Ecto neural progenitor cell (in vitro differentiated cells): ENCODE measurements at regions not wholly inside any gene's neighbourhood (a gene's known extent, or its start where the extent isn't known, plus 50 kb on each side); places are given as distances from the start of the nearest gene placed in this dataset.

Experiments
- DNase-seq: peaks from one replicate; pipeline ENCODE4 v3.0.0-alpha.2; 2018; ENCODE audit warnings: low spot score

DNA sequence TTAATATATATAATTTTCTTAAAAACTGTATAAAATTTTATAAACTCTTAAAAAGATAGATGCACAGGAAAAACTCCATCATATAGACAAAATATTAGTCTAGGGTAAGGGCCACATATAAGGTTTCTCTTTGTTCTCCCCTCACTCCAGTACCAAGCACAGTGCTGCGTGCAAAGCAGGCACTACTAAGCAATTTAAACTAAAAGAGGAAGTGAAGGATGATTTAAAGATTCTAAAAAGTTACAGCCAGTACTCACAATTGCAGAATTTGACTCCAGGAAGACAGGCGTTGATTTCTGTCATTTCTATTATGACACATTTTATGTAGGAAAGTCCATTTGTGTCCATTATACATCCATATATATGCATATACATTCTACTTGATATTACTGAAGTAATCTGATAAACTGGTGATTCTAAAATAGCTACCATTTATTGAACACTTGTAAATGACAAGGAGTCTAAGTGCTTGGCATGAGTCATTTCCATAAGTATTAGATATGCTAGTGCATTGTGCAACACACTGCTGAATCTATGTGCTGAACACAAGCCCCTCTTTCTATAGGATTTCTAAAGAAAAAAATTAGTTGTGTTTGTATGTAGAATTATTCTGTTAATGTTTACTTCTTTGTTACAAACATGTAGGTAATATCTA, 785.5 kb upstream of the ARRDC4 start:
- no peak for DNase-seq

- no peak for DNase-seq
Observed at GRCh38 chr15:97177151-97177577, 783.3 kb upstream of the ARRDC4 start.

DNA sequence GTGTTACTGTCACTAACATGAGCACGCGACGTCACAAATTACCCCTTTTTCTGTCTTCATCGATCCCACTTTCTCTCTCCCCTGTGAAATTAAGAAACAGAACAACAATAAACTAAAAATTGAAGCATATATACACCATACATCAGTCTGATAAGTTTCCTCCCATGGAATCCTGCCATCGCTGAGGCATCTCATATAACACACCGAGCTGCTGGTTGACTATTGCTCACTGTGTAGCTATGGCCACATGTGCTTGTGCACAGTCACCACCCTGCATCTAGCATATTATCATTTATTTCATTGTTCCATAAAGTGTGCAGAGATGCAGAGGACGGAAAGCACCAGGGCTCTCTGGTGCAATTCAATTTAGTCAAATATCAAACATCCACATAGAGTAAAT, 777.9 kb upstream of the ARRDC4 start:
- DNase-seq, result no peak

- DNase-seq, result no peak
Observed at GRCh38 chr15:97189162-97189780, 771.2 kb upstream of the ARRDC4 start.

- no peak for DNase-seq
Observed at GRCh38 chr15:97194750-97195149, 765.8 kb upstream of the ARRDC4 start.

DNA sequence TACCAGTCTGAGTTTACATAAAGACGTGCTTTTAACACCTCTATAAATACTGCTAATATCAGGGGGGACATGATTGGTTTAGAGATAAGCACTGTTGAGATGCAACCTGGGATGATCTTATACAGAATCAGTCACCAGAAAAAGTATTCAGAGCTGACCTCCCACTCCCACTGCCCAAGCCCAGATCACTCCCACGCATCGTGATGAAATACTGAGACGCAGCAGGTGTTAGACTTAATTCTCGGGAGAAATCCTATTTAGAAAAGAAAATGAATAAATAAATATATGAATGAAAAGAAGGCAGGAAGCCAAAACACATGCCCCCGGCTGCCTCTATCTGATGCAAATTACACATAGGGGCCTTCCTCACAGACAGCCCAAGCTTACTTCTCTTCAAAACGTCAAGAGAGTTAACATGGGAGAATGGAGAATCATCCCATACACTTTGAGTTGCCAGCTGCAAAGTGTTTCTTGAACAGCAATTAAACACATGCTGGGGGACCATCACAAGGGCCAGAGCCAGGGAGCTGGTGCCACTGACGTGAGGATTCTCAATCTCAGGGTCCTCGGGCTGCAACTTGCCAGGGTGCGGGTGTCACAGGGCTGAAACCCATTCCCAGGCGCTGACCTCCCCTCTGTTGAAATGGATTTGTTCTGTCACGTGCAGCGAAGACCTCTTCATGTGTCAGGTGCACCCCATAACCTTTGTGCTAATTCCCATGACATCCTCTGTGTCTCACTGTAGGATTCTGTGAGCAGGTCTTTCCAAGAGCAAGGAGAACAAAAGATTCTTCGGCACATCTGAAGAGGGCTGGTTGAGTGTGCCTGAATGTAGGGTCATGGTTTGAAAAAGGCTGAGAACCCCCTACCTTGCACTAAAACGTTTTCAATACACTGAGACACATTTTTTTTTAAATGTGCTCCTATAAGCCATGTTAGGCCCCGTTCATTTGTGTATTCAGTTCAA, 764.2 kb upstream of the ARRDC4 start:
- peak; percentile 46 for DNase-seq

GRCh38 chr15:97199393-97200051, 761.0 kb upstream of the ARRDC4 start:
- no peak for DNase-seq

GRCh38 chr15:97200161-97200560, 760.3 kb upstream of the ARRDC4 start:
- DNase-seq, result no peak

DNA sequence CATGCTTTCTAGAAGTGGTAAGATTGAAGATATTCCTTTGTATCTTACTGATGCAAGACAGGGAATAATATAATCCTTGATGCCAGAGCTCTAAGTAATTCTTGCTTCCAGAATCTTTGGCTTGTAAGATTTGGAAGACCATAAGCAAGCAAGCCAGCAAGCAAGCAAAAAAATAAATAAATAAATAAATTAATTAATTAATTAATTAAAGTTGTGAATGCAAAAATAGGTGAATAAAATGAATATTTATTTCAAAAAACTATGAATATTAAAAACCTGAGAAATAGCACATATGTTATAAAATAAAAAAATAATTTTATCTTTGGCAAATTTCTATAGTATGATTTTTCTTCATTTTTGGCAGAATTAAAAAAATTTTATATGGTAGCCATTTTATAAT, 750.2 kb upstream of the ARRDC4 start:
- DNase-seq, result no peak

DNA sequence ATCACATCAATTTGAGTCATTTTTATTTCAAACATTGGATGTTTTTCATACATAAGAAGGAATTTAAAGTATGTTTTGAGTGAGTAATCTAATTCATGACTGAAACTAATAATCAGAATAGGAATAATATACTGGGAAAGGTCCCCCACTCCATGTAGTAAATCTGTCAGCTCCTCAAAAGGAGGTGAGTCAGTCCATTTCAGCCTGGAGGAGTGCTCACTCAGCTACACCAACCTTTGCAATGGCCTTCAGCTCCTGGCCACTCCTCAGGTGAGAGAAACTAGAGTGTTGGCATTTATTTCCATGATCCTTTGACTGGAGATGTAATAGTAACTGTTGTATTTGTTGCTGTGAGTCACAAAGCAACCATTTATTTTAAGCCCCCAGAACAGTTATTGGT, 744.9 kb upstream of the ARRDC4 start:
- no peak for DNase-seq

DNA sequence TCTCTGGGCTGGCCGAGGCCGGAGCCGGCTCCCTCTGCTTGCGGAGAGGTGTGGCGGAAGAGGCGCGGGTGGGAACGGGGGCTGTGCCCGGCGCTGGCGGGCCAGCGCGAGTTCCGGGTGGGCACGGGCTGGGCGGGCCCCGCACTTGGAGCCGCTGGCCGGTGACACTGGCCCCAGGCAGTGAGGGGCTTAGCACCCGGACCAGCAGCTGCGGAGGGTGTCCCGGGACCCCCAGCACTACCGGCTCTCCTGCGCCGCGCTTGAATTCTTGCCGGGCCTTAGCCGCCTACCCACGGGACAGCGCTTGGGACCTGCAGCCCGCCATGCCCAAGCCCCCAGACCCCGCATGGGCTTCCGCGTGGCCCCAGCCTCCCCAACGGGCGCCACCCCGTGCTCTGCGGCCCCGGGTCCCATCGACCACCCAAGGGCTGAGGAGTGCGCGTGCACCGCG, 736.3 kb upstream of the ARRDC4 start:
- no peak for DNase-seq

GRCh38 chr15:97234851-97235610, 725.5 kb upstream of the ARRDC4 start:
- peak; percentile 67 for DNase-seq

DNA sequence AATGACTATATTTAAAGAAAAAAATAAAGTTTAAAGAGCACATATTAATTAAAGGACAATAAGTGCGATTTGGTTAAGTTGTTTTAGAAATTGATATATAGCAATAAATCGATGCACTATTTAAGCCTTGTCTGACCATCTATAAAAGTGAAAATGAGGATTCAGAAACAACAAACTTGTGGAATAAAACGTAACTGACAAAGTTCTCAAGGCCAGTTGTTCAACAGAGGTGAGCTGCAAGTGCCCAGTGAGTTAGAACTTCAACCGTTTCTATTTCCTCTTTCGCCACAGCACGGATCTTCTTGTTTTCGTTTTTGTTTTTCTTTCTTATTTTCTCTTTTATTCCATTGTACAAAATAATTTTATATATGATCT, 724.9 kb upstream of the ARRDC4 start:
- no peak for DNase-seq

DNA sequence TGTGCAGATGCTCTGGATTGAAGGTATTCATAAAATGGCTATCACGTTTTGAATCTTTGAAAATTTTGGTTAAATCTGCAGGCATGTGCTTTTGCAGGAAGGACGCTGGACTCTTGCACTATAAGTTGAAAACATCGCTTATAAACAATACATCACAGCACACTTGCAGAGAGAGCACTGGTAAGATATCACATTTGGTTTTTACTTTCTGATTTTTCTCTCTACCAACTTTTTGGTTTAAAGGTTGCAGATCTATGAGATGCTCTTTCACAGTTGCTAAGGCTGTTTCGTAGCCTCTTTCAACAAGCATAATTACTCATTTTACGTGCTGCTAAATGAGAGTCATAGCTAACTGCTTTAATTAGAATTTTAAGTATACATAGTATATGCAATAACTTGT, 724.4 kb upstream of the ARRDC4 start:
- no peak for DNase-seq

- DNase-seq, result no peak
Observed at GRCh38 chr15:97237160-97237559, 723.3 kb upstream of the ARRDC4 start.

- no peak for DNase-seq
Observed at GRCh38 chr15:97248376-97248775, 712.1 kb upstream of the ARRDC4 start.

DNA sequence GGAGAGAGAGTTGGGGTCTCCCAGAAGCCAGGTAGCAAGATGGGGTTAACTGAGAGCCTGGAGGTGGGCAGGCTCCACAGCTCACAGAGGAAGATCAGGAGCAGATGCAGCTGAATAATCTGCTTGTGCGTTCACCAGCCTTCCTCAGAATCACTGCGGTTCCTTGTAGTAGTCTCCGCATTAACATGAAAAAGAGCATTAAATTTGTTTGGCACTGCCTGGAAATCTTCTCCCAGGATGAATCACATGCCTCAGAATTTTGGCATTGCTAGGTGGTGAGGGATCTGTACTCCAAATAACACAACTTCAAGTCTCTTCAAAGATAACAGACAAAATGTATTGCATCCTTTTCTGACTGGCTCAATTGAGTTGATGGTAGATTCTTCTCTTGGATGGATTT, 700.6 kb upstream of the ARRDC4 start:
- DNase-seq, result no peak

DNA sequence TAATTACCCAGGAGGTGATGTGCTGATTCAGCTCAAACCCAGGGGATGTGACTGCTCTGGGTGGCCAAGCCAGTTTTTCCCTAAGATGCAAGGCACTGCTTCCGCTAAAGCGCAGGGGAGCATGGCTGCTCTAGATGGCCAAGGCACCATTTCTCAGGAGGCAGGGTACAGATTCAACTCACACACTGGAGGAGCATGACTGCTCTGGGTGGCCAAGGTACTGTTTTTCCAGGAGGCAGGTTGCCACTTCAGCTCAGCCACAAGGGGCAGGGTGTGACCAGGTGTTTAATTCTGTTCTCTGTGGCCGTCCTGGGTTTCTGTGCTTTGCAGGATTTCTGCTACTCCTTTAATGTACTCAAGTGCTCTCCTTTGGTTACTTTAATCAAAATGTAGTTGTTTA, 659.3 kb upstream of the ARRDC4 start:
- DNase-seq, result no peak

- DNase-seq, result no peak
Observed at GRCh38 chr15:97316362-97316761, 644.1 kb upstream of the ARRDC4 start.

DNA sequence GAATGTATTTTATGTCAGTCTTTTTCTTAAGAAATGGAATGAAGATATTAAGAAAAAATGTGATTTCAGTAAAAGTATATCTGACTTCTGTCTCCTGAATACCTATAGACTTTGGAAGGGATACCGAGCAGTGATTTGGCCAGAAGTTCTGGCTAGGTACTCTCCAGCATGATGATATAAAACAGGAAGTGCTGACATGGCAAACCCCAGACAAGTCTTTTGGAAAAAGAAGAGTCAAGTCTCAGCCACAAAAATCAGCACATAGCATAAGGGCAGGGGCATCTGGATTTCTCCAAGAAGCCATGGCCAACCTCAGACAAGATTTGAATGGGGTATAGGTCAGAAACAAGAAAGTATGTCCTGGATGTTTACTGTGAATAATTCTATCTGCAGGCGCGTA, 643.3 kb upstream of the ARRDC4 start:
- DNase-seq, result no peak

- no peak for DNase-seq
Observed at GRCh38 chr15:97319291-97319690, 641.2 kb upstream of the ARRDC4 start.

DNA sequence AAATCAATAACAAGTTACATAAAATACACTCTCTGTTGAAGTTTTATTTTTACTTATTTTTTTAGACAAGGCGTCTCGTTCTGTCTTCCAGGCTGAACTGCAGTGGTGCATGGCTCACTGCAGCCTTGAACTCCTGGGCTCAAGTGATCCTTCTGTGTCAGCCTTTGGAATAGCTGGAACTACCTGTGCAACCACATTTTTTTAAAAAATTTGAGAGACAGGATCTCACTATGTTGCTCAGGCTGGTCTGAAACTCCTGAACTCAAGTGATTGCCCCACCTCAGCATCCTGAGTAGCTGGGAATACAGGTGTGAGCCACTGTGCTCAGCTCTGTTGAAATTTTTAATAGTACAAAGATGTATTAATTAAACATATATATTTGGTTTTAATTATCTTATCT, 614.3 kb upstream of the ARRDC4 start:
- DNase-seq, result no peak
